Astrocyte of the spinal cord (primary cell): ENCODE measurements at regions not wholly inside any gene's neighbourhood (a gene's known extent, or its start where the extent isn't known, plus 50 kb on each side); places are given as distances from the start of the nearest gene placed in this dataset.

Source experiments
- DNase-seq: peaks from one replicate; pipeline ENCODE4 v3.0.0; 2011; ENCODE audit warnings: low read depth, low spot score
- H3K4me3 ChIP-seq: 2 replicates; pipeline ENCODE4 v1.5.1; 2011; ENCODE audit warnings: low read depth, mild to moderate bottlenecking, low read length, moderate library complexity
- in situ Hi-C: cut with HindIII; loops from 2 replicates; pipeline ENCODE4 v1.10.0; 2017; ENCODE audit warnings: low sequenced_read_pairs
- TF ChIP-seq, protein P1 (sequence below): IDR thresholded peaks from 2 replicates; pipeline ENCODE4 v1.5.1; 2012; ENCODE audit warnings: low read depth, mild to moderate bottlenecking, low read length, inconsistent platforms

GRCh38 chr4:82053396-82053795 is 320.4 kb downstream of the HNRNPD start:
- in situ Hi-C loops: no loop called here
- no peak for DNase-seq
- TF ChIP-seq, protein P1, sequence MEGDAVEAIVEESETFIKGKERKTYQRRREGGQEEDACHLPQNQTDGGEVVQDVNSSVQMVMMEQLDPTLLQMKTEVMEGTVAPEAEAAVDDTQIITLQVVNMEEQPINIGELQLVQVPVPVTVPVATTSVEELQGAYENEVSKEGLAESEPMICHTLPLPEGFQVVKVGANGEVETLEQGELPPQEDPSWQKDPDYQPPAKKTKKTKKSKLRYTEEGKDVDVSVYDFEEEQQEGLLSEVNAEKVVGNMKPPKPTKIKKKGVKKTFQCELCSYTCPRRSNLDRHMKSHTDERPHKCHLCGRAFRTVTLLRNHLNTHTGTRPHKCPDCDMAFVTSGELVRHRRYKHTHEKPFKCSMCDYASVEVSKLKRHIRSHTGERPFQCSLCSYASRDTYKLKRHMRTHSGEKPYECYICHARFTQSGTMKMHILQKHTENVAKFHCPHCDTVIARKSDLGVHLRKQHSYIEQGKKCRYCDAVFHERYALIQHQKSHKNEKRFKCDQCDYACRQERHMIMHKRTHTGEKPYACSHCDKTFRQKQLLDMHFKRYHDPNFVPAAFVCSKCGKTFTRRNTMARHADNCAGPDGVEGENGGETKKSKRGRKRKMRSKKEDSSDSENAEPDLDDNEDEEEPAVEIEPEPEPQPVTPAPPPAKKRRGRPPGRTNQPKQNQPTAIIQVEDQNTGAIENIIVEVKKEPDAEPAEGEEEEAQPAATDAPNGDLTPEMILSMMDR: no peak
- H3K4me3 ChIP-seq: no peak overlapping the region

DNA sequence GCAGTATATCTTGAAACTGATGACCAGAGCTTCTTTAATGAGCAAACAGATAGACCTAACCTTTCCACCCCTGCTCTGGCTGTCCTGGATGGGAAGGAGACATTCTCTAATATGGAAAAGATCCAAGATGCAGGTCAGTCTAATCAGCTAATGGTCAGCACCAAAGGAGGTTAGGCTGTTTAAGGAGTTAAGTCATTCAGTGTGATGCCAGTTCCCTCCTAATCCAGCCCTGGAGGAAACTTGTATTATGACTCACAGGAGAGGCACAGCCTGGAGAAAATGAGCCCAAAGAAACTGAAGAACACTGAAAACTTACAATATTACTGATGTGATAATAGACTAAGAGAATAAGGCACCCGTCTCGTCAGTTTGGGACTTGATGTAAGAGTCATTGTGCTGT is 323.0 kb downstream of the HNRNPD start:
- H3K4me3 ChIP-seq: no peak overlapping the region
- no peak for DNase-seq
- TF ChIP-seq, protein P1: no peak
- in situ Hi-C loops: no loop called here

GRCh38 chr4:82049294-82049693 is 324.5 kb downstream of the HNRNPD start:
- in situ Hi-C loops: no loop called here
- H3K4me3 ChIP-seq: no peak overlapping the region

GRCh38 chr4:82047731-82048130 is 326.1 kb downstream of the HNRNPD start:
- TF ChIP-seq, protein P1: no peak
- H3K4me3 ChIP-seq: no peak overlapping the region
- no peak for DNase-seq
- in situ Hi-C loops: no loop called here

More at GRCh38 chr4:82049294-82049693, 324.5 kb downstream of the HNRNPD start:
- TF ChIP-seq, protein P1: no peak
- DNase-seq: no peak

DNA sequence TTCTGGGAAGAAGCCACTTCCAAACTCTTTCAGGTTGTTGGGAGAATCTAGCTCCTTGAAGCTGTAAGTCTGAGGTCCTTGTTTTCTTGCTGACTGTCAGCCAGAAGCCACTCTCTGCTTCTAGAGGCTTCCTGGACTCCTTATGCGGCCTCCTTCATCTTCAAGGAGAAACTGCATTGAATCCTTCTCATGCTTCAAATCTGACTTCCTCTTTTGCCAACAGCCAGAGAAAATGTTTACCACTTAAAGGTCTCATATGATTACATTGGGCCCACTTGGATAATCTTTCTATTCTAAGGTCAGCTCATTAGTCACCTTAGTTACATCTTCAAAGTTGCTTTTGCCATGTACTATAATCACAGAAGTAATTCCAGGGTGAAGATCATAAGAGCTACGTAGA is 327.0 kb downstream of the HNRNPD start:
- H3K4me3 ChIP-seq: no peak overlapping the region
- TF ChIP-seq, protein P1: no peak
- no peak for DNase-seq
- in situ Hi-C loops: no loop called here

DNA sequence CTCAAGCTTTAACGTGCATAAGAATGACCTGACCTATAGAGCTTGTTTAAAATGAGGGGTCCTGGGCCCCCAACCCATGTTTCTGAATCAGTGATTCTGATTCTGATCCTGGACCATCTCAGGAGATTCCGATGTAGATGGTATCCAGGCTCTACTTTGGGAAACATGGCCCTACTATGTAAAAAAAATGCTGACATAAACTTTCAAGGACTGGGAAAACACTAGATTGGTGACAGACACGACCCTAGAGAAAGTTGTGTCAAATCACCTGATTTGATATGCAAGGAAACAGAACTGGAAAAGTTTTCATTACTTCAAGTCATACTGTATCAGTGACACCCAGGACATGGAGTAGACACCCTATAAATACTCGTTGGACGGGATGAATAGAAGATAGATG is 328.5 kb downstream of the HNRNPD start:
- DNase-seq: no peak
- in situ Hi-C loops: no loop called here
- no peak overlapping the region for H3K4me3 ChIP-seq
- TF ChIP-seq, protein P1: no peak
